B cell (primary cell): ENCODE measurements at regions not wholly inside any gene's neighbourhood (a gene's known extent, or its start where the extent isn't known, plus 50 kb on each side); places are given as distances from the start of the nearest gene placed in this dataset.

Experiments used
- ATAC-seq: fragments of 200-7000 bp; cut with Tn5 transposase; one replicate; pipeline ENCODE4 v1.10.0; 2021; ENCODE audit warnings: low read depth, mild to moderate bottlenecking, moderate number of reproducible peaks, moderate library complexity
- CTCF ChIA-PET: fragments of 350-600 bp; sonication (Branson Sonifier 250); formaldehyde crosslinking; loops from one replicate; lab custom pipeline; 2021; ENCODE audit warnings: antibody characterized with exemption, inconsistent platforms; lab: Charles Lee
- POLR2A ChIA-PET: fragments of 350-600 bp; sonication (Branson Sonifier 250); formaldehyde crosslinking; loops from one replicate; lab custom pipeline; 2021; ENCODE audit warnings: antibody characterized with exemption; lab: Charles Lee
- DNase-seq: peaks from one replicate; pipeline ENCODE4 v3.0.0; 2013
- H2AFZ ChIP-seq: 2 replicates; pipeline ENCODE4 v1.6.1; 2012; ENCODE audit warnings: mild to moderate bottlenecking, low read depth, low read length; ENCODE audit not compliant: insufficient read depth, poor library complexity, severe bottlenecking
- H3K27ac ChIP-seq, 2 donors: 1 replicate in 1 of 2; 2 replicates in 1 of 2; pipeline ENCODE4 v1.5.1; 2012 to 2013; ENCODE audit warnings: low read length in 2 of 2, mild to moderate bottlenecking in 2 of 2, moderate library complexity in 1 of 2
- H3K27me3 ChIP-seq, 4 experiments: fragments of 200-600 bp in 1 of 4; sonication (generic) in 1 of 4; replicated peaks in 1 of 4; 1 replicate in 2 of 4; 2 replicates in 2 of 4; pipeline versions ENCODE4 v1.6.1 to v1.7.0; 2013 to 2016; ENCODE audit warnings: low read length in 3 of 4, mild to moderate bottlenecking in 2 of 4, mixed read lengths in 1 of 4, moderate library complexity in 1 of 4; ENCODE audit not compliant: insufficient read depth in 4 of 4, control insufficient read depth in 3 of 4; ENCODE audit errors: control extremely low read depth in 1 of 4
- H3K36me3 ChIP-seq, 2 experiments: replicated peaks in 1 of 2; 1 replicate in 1 of 2; 2 replicates in 1 of 2; pipeline versions ENCODE4 v1.6.1 to v1.7.1; 2013; ENCODE audit warnings: low read length in 1 of 2; ENCODE audit not compliant: insufficient read depth in 2 of 2, control insufficient read depth in 1 of 2; ENCODE audit errors: control extremely low read depth in 1 of 2, extremely low read depth in 1 of 2
- H3K4me1 ChIP-seq, 2 donors: fragments of 200-600 bp in 1 of 2; sonication (generic) in 1 of 2; 1 replicate in 1 of 2; 2 replicates in 1 of 2; pipeline versions ENCODE4 v1.5.1 to v1.6.1; 2013 to 2017; ENCODE audit warnings: low read length in 2 of 2; ENCODE audit not compliant: control insufficient read depth in 2 of 2, insufficient read depth in 2 of 2
- H3K4me2 ChIP-seq: replicated peaks from 2 replicates; pipeline ENCODE3; 2012; ENCODE audit warnings: mild to moderate bottlenecking, low read depth, low read length; ENCODE audit not compliant: poor library complexity, severe bottlenecking
- H3K4me3 ChIP-seq, 5 experiments: fragments of 200-600 bp in 1 of 5; sonication (generic) in 1 of 5; 1 replicate in 3 of 5; 2 replicates in 2 of 5; pipeline versions ENCODE4 v1.5.1 to v1.7.0; 2011 to 2016; ENCODE audit warnings: low read length in 4 of 5, mild to moderate bottlenecking in 4 of 5, low read depth in 2 of 5, control low read depth in 1 of 5, moderate library complexity in 1 of 5; ENCODE audit not compliant: insufficient read depth in 1 of 5; ENCODE audit errors: control extremely low read depth in 1 of 5, extremely low read depth in 1 of 5
- H3K79me2 ChIP-seq: fragments of 200-600 bp; sonication (generic); one replicate; pipeline ENCODE4 v1.6.0; 2016; ENCODE audit warnings: low read length; ENCODE audit not compliant: control insufficient read depth, insufficient read depth
- H3K9ac ChIP-seq: fragments of 200-600 bp; sonication (generic); 2 replicates; pipeline ENCODE4 v1.6.1; 2017; ENCODE audit warnings: mild to moderate bottlenecking, low read length, moderate library complexity
- H3K9me3 ChIP-seq, 3 donors: one replicate each; pipeline versions ENCODE4 v1.6.1 to v1.7.1; 2013; ENCODE audit warnings: low read length in 2 of 3; ENCODE audit not compliant: control insufficient read depth in 2 of 3, insufficient read depth in 1 of 3; ENCODE audit errors: control extremely low read depth in 1 of 3
- H4K20me1 ChIP-seq: 2 replicates; pipeline ENCODE4 v1.6.0; 2012; ENCODE audit warnings: mild to moderate bottlenecking, low read length; ENCODE audit not compliant: insufficient read depth, control insufficient read depth, poor library complexity, severe bottlenecking
- H3K27ac Mint-ChIP-seq: one replicate; pipeline ENCODE4 v1.8.0; 2021; ENCODE audit warnings: mixed read lengths
- H3K27me3 Mint-ChIP-seq: one replicate; pipeline ENCODE4 v1.8.0; 2021; ENCODE audit warnings: mixed read lengths
- H3K4me1 Mint-ChIP-seq: one replicate; pipeline ENCODE4 v1.8.0; 2021; ENCODE audit warnings: mixed read lengths
- H3K4me3 Mint-ChIP-seq: one replicate; pipeline ENCODE4 v1.8.0; 2021; ENCODE audit warnings: mixed read lengths
- H3K9me3 Mint-ChIP-seq: one replicate; pipeline ENCODE4 v1.8.0; 2022; ENCODE audit warnings: mixed read lengths; ENCODE audit not compliant: insufficient read depth
- CTCF ChIP-seq: fragments of 200-600 bp; IDR thresholded peaks from one replicate; pipeline ENCODE4 v1.8.0; 2022; ENCODE audit warnings: antibody characterized with exemption, mild to moderate bottlenecking
- EZH2 ChIP-seq: IDR thresholded peaks from 2 replicates; pipeline ENCODE4 v1.6.1; 2012; ENCODE audit warnings: borderline replicate concordance, low read depth, mild to moderate bottlenecking, moderate library complexity, low read length; ENCODE audit not compliant: insufficient read depth, poor library complexity, severe bottlenecking
- WGBS: methylation state at CpG from one replicate; pipeline ENCODE4 v1.1.5; 2013; ENCODE audit warnings: missing lambda C conversion rate; ENCODE audit not compliant: insufficient coverage; 5-methylcytosine and 5-hydroxymethylcytosine counted together
- intact Hi-C: fragments of 100-400 bp; cut with micrococcal nuclease; formaldehyde crosslinking; loops from one replicate; pipeline ENCODE4 v1.10.0; 2022

- ATAC-seq (no peak), DNase-seq (no peak)
- peaks cover 0 to 2% (median 0%) of the 10 kb centered on the region in 3 donors for H3K9me3 ChIP-seq
- no peak for TF ChIP-seq EZH2
- no peak for TF ChIP-seq CTCF
- Mint-ChIP-seq H3K4me3 (no peak overlapping the region), H3K4me1 (peaks cover 4% of the 10 kb centered on the region), H3K9me3 (peaks cover 2% of the 10 kb centered on the region), H3K27ac (no peak overlapping the region), H3K27me3 (peaks cover 6% of the 10 kb centered on the region)
- H3K9ac ChIP-seq = no peak overlapping the region
- no peak overlapping the region for H2AFZ ChIP-seq
- POLR2A ChIA-PET = no interaction called here
- H3K79me2 ChIP-seq = no peaks in the 10 kb centered on the region
- CTCF ChIA-PET = no interaction called here
- H3K4me3 ChIP-seq = no peak overlapping the region
- intact Hi-C loops = no loop called here
- H3K4me1 ChIP-seq = no peaks in the 10 kb centered on the region
- H4K20me1 ChIP-seq = no peaks in the 10 kb centered on the region
- H3K36me3 ChIP-seq = no peaks in the 10 kb centered on the region
- 60% methylated on average over 1 of the region's 1 CpG for WGBS
- H3K27ac ChIP-seq = no peak overlapping the region
- H3K27me3 ChIP-seq = peaks cover 0 to 3% (median 0%) of the 10 kb centered on the region in 4 experiments
- H3K4me2 ChIP-seq = no peak overlapping the region
Observed at GRCh38 chr3:24657870-24658510, 163.3 kb upstream of the THRB start.

GRCh38 chr3:24661175-24661584, 166.5 kb upstream of the THRB start:
- intact Hi-C loops = no loop called here
- H3K36me3 ChIP-seq = no peaks in the 10 kb centered on the region
- Mint-ChIP-seq H3K9me3 (no peaks in the 10 kb centered on the region), H3K4me1 (peaks cover 4% of the 10 kb centered on the region), H3K27ac (no peak overlapping the region), H3K27me3 (peaks cover 6% of the 10 kb centered on the region), H3K4me3 (no peak overlapping the region)
- no CpG with 5 or more reads among the region's 3 CpGs for WGBS
- POLR2A ChIA-PET = no interaction called here
- no peak overlapping the region for H3K27ac ChIP-seq
- no peak overlapping the region for H2AFZ ChIP-seq
- H3K4me3 ChIP-seq = no peak overlapping the region
- DNase-seq (no peak), ATAC-seq (no peak)
- TF ChIP-seq CTCF (no peak), EZH2 (no peak)
- H4K20me1 ChIP-seq = no peaks in the 10 kb centered on the region
- H3K9ac ChIP-seq = no peak overlapping the region
- H3K4me1 ChIP-seq = no peaks in the 10 kb centered on the region
- CTCF ChIA-PET = no interaction called here
- peaks cover 0 to 3% (median 0%) of the 10 kb centered on the region in 4 experiments for H3K27me3 ChIP-seq
- H3K79me2 ChIP-seq = no peaks in the 10 kb centered on the region
- H3K4me2 ChIP-seq = no peak overlapping the region
- H3K9me3 ChIP-seq = peaks cover 0 to 1% (median 0%) of the 10 kb centered on the region in 3 donors
